DOHH2 (cell line): ENCODE measurements at regions not wholly inside any gene's neighbourhood (a gene's known extent, or its start where the extent isn't known, plus 50 kb on each side); places are given as distances from the start of the nearest gene placed in this dataset.

ENCODE experiments used
- EZH2phosphoT487 ChIP-seq: fragments of 200-600 bp; sonication (generic); IDR thresholded peaks from 2 replicates; pipeline ENCODE4 v1.6.1; 2017; ENCODE audit warnings: borderline replicate concordance, mild to moderate bottlenecking, antibody characterized with exemption, low read length, moderate library complexity, mixed read lengths
- TF ChIP-seq, protein P1 (sequence below): fragments of 200-600 bp; sonication (generic); IDR thresholded peaks from one replicate; pipeline ENCODE4 v1.5.1; 2014; ENCODE audit warnings: antibody characterized with exemption, mild to moderate bottlenecking, low read depth, low read length; ENCODE audit not compliant: poor library complexity, severe bottlenecking

DNA sequence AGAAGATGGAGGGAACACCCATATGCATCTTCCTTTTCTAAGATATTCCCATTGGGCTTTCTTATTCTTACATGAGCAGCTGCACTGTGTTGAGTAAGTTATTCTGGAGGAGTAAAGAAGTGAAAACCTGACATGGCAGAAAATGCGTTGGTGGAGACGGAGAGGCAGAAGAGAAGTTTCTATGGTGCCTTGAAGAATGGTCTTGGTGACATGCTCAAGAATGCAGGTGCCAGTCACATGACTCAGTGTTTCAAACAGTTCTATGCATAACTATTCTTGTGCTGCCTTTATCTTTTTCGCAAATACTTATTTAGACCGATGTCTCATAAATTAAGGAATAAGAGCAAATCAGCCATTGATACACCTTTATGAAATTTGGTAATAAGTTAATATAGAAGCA, 377.8 kb upstream of the IRX2 start:
- TF ChIP-seq, protein P1, sequence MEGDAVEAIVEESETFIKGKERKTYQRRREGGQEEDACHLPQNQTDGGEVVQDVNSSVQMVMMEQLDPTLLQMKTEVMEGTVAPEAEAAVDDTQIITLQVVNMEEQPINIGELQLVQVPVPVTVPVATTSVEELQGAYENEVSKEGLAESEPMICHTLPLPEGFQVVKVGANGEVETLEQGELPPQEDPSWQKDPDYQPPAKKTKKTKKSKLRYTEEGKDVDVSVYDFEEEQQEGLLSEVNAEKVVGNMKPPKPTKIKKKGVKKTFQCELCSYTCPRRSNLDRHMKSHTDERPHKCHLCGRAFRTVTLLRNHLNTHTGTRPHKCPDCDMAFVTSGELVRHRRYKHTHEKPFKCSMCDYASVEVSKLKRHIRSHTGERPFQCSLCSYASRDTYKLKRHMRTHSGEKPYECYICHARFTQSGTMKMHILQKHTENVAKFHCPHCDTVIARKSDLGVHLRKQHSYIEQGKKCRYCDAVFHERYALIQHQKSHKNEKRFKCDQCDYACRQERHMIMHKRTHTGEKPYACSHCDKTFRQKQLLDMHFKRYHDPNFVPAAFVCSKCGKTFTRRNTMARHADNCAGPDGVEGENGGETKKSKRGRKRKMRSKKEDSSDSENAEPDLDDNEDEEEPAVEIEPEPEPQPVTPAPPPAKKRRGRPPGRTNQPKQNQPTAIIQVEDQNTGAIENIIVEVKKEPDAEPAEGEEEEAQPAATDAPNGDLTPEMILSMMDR, result no peak
- TF ChIP-seq EZH2phosphoT487, result no peak
